ENCODE measurements at regions not wholly inside any gene's neighbourhood (a gene's known extent, or its start where the extent isn't known, plus 50 kb on each side); places are given as distances from the start of the nearest gene placed in this dataset.

DNA sequence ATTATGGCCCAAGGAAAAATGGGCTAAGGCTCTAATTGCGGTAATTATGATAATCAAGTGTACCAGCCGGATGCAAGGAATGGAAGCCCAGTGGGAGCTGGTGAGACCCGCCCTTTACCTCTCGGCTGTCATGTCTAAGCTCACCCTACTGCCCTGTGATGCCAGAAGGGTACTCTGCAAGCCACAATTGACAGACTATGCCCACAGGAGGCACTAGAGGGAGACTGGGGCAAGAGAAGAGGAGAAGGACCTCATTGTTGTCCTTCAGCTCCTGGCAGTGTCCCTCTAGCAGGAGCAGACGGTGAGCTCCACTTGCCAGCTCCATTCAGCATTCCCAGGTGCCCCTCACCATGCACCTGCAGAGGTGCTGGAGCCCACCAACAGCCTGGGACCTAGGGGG is 141.8 kb downstream of the SMIM20 start:
- TF ChIP-seq CTCF (IDR thresholded peaks at IDR 0.05 in 4 of 5, conservative IDR thresholded peaks at IDR 0.05 in 1 of 5) = no peak
- TF ChIP-seq POLR2A (IDR thresholded peaks at IDR 0.05) = no peak
